H1 (cell line): ENCODE measurements at regions not wholly inside any gene's neighbourhood (a gene's known extent, or its start where the extent isn't known, plus 50 kb on each side); places are given as distances from the start of the nearest gene placed in this dataset.

Source experiments
- CTCF ChIA-PET: fragments of 300-600 bp; sonication (Branson Sonifier 250); formaldehyde crosslinking; loops from one replicate; lab custom pipeline; 2021; ENCODE audit not compliant: partially characterized antibody; lab: Charles Lee
- POLR2A ChIA-PET: fragments of 300-600 bp; sonication (Branson Sonifier 250); formaldehyde crosslinking; loops from one replicate; lab custom pipeline; 2021; ENCODE audit warnings: inconsistent platforms; ENCODE audit not compliant: partially characterized antibody; lab: Charles Lee
- DNase-seq, 2 experiments: peaks; one replicate each; pipeline versions ENCODE4 v3.0.0 to v3.0.0-alpha.2; 2010 to 2022; ENCODE audit warnings: low spot score in 2 of 2, low read depth in 1 of 2, mixed read lengths in 1 of 2
- FAIRE-seq: peaks from 2 replicates; lab custom pipeline; 2011; peaks lifted over from hg19 to GRCh38; lab: Jason Lieb, UNC
- H2AFZ ChIP-seq: 2 replicates; pipeline ENCODE4 v1.8.1; 2012; ENCODE audit warnings: low read length, inconsistent platforms
- H2AK5ac ChIP-seq: 2 replicates; pipeline ENCODE4 v1.6.1; 2013; ENCODE audit warnings: low read depth, low read length
- H2BK120ac ChIP-seq: replicated peaks from 2 replicates; pipeline ENCODE3; 2013; ENCODE audit warnings: low read depth, low read length, inconsistent platforms
- H2BK12ac ChIP-seq: 2 replicates; pipeline ENCODE4 v1.6.1; 2013; ENCODE audit warnings: low read depth, low read length
- H2BK15ac ChIP-seq: 2 replicates; pipeline ENCODE4 v1.6.1; 2013; ENCODE audit warnings: low read length
- H2BK20ac ChIP-seq: 2 replicates; pipeline ENCODE4 v1.6.1; 2013; ENCODE audit warnings: low read length
- H2BK5ac ChIP-seq: 2 replicates; pipeline ENCODE4 v1.6.1; 2013; ENCODE audit warnings: low read depth, low read length
- H3K14ac ChIP-seq: 2 replicates; pipeline ENCODE4 v1.6.1; 2013; ENCODE audit warnings: inconsistent platforms; ENCODE audit not compliant: insufficient read length
- H3K18ac ChIP-seq: 2 replicates; pipeline ENCODE4 v1.6.1; 2013; ENCODE audit warnings: low read length; ENCODE audit errors: extremely low read depth
- H3K23ac ChIP-seq: 2 replicates; pipeline ENCODE4 v1.6.1; 2013; ENCODE audit warnings: inconsistent platforms; ENCODE audit not compliant: insufficient read length
- H3K23me2 ChIP-seq: 2 replicates; pipeline ENCODE4 v1.6.1; 2013; ENCODE audit warnings: low read depth, low read length
- H3K27ac ChIP-seq: 2 replicates; pipeline ENCODE4 v1.6.1; 2011; ENCODE audit warnings: low read depth, low read length, inconsistent platforms
- H3K27me3 ChIP-seq, 4 experiments: replicated peaks in 1 of 4; 1 replicate in 1 of 4; 2 replicates in 3 of 4; pipeline versions ENCODE4 v1.6.1 to v1.8.1; 2011 to 2013; ENCODE audit warnings: low read length in 3 of 4, mild to moderate bottlenecking in 3 of 4, inconsistent platforms in 2 of 4, mixed read lengths in 2 of 4, moderate library complexity in 1 of 4; ENCODE audit not compliant: control insufficient read depth in 3 of 4, insufficient read depth in 3 of 4; ENCODE audit errors: extremely low read depth in 1 of 4
- H3K36me3 ChIP-seq, 4 experiments: 2 replicates each; pipeline versions ENCODE4 v1.6.1 to v1.8.1; 2011 to 2013; ENCODE audit warnings: mild to moderate bottlenecking in 4 of 4, low read length in 3 of 4, moderate library complexity in 2 of 4, control low read depth in 1 of 4, inconsistent platforms in 1 of 4; ENCODE audit not compliant: insufficient read depth in 4 of 4, control insufficient read depth in 2 of 4
- H3K4ac ChIP-seq: replicated peaks from 2 replicates; pipeline ENCODE3; 2013; ENCODE audit warnings: low read length, low read depth, mixed read lengths, inconsistent platforms; ENCODE audit not compliant: insufficient read length
- H3K4me1 ChIP-seq, 4 experiments: replicated peaks in 1 of 4; 1 replicate in 1 of 4; 2 replicates in 3 of 4; pipeline versions ENCODE4 v1.6.1 to v1.8.1; 2011 to 2013; ENCODE audit warnings: low read length in 3 of 4, inconsistent platforms in 2 of 4, mixed read lengths in 1 of 4; ENCODE audit not compliant: insufficient read depth in 4 of 4, control insufficient read depth in 3 of 4
- H3K4me2 ChIP-seq, 2 experiments: 2 replicates each; pipeline versions ENCODE4 v1.6.1 to v1.8.1; 2011 to 2013; ENCODE audit warnings: low read depth in 2 of 2, low read length in 2 of 2, control low read depth in 1 of 2, inconsistent platforms in 1 of 2, mild to moderate bottlenecking in 1 of 2; ENCODE audit not compliant: insufficient read depth in 1 of 2
- H3K4me3 ChIP-seq, 4 experiments: fragments of 200-600, 300-600 bp in 1 of 4; sonication (generic), shearing (Covaris generic), sonication (Bioruptor Twin) in 1 of 4; 2 replicates each; pipeline versions ENCODE4 v1.5.1 to v1.8.1; 2011 to 2016; ENCODE audit warnings: low read length in 4 of 4, low read depth in 3 of 4, control low read depth in 2 of 4, inconsistent platforms in 2 of 4, mild to moderate bottlenecking in 2 of 4, mixed read lengths in 1 of 4, moderate library complexity in 1 of 4; ENCODE audit not compliant: insufficient read depth in 2 of 4; ENCODE audit errors: extremely low read depth in 1 of 4
- H3K56ac ChIP-seq: replicated peaks from 2 replicates; pipeline ENCODE3; 2013; ENCODE audit warnings: low read depth, mild to moderate bottlenecking, mixed read lengths, low read length, inconsistent platforms; ENCODE audit not compliant: insufficient read length
- H3K79me1 ChIP-seq: 2 replicates; pipeline ENCODE4 v1.6.1; 2013; ENCODE audit warnings: low read depth, low read length, control low read depth
- H3K79me2 ChIP-seq, 2 experiments: 2 replicates each; pipeline versions ENCODE4 v1.6.1 to v1.8.1; 2012 to 2013; ENCODE audit warnings: low read length in 2 of 2, mild to moderate bottlenecking in 2 of 2, inconsistent platforms in 1 of 2; ENCODE audit not compliant: insufficient read depth in 2 of 2, control insufficient read depth in 1 of 2
- H3K9ac ChIP-seq, 4 experiments: replicated peaks in 1 of 4; 1 replicate in 1 of 4; 2 replicates in 3 of 4; pipeline versions ENCODE4 v1.6.1 to v1.8.1; 2011 to 2013; ENCODE audit warnings: low read depth in 3 of 4, low read length in 3 of 4, control low read depth in 2 of 4, mild to moderate bottlenecking in 2 of 4, moderate library complexity in 2 of 4, inconsistent platforms in 1 of 4; ENCODE audit errors: extremely low read depth in 1 of 4
- H3K9me3 ChIP-seq, 2 experiments: 2 replicates each; pipeline versions ENCODE4 v1.6.1 to v1.8.1; 2012 to 2013; ENCODE audit warnings: mild to moderate bottlenecking in 2 of 2, moderate library complexity in 2 of 2, control low read depth in 1 of 2, inconsistent platforms in 1 of 2, low read depth in 1 of 2, low read length in 1 of 2, mixed read lengths in 1 of 2; ENCODE audit not compliant: insufficient read depth in 2 of 2
- H4K20me1 ChIP-seq, 2 experiments: replicated peaks in 1 of 2; 2 replicates each; pipeline versions ENCODE3 to v1.8.1; 2011 to 2013; ENCODE audit warnings: inconsistent platforms in 2 of 2, low read length in 2 of 2, mild to moderate bottlenecking in 1 of 2; ENCODE audit not compliant: insufficient read depth in 2 of 2, control insufficient read depth in 1 of 2
- H4K5ac ChIP-seq: 2 replicates; pipeline ENCODE4 v1.6.1; 2013; ENCODE audit warnings: low read length, low read depth, mixed read lengths, inconsistent platforms; ENCODE audit not compliant: insufficient read length
- H4K8ac ChIP-seq: 2 replicates; pipeline ENCODE4 v1.8.0; 2013; ENCODE audit warnings: mild to moderate bottlenecking, moderate library complexity, low read length, inconsistent platforms; ENCODE audit not compliant: insufficient read depth; ENCODE audit errors: extremely low read depth
- H4K91ac ChIP-seq: replicated peaks from 2 replicates; pipeline ENCODE3; 2013; ENCODE audit warnings: low read length, mixed read lengths, inconsistent platforms; ENCODE audit not compliant: insufficient read length
- E2F6 ChIP-seq: IDR thresholded peaks from 2 replicates; pipeline ENCODE4 v1.6.1; 2012; ENCODE audit warnings: inconsistent platforms
- RBBP5 ChIP-seq: IDR thresholded peaks from 2 replicates; pipeline ENCODE4 v1.7.1; 2012; ENCODE audit warnings: low read depth, mild to moderate bottlenecking, inconsistent platforms, low read length, moderate library complexity, borderline replicate concordance
- WGBS, 2 experiments: shearing (Covaris generic) in 1 of 2; methylation state at CpG; one replicate each; pipeline versions ENCODE4 v1.1.6 to v1.1.7; 2013 to 2015; ENCODE audit warnings: low lambda C conversion rate in 2 of 2, mixed read lengths in 2 of 2, inconsistent platforms in 1 of 2, low coverage in 1 of 2, missing lambda C conversion rate in 1 of 2; ENCODE audit not compliant: insufficient replicate concordance in 2 of 2, insufficient coverage in 1 of 2, insufficient read length in 1 of 2; ENCODE audit errors: extremely low coverage in 1 of 2, missing lambda C conversion rate in 1 of 2; 5-methylcytosine and 5-hydroxymethylcytosine counted together
- TF ChIP-seq, protein P1 (sequence below), 3 experiments: IDR thresholded peaks; 1 replicate in 2 of 3; 2 replicates in 1 of 3; pipeline versions ENCODE4 v1.5.1 to v1.6.1; 2011; ENCODE audit warnings: low read length in 3 of 3, mild to moderate bottlenecking in 3 of 3, inconsistent platforms in 2 of 3, low read depth in 1 of 3, moderate library complexity in 1 of 3; ENCODE audit not compliant: insufficient read depth in 1 of 3; ENCODE audit errors: control extremely low read depth in 1 of 3

GRCh38 chr5:1648806-1649205, 125.0 kb upstream of the LPCAT1 start:
- H3K56ac ChIP-seq: no peak overlapping the region
- POLR2A ChIA-PET: no interaction called here
- H2BK120ac ChIP-seq: no peak overlapping the region
- peaks cover 0 to 8% (median 4%) of the 10 kb centered on the region in 4 experiments; a peak in 5 of 7 replicates for H3K4me1 ChIP-seq
- H4K8ac ChIP-seq: no peak overlapping the region
- H3K14ac ChIP-seq: no peak overlapping the region
- peaks cover 0 to 23% (median 21%) of the 10 kb centered on the region in 4 experiments; a peak in 6 of 7 replicates for H3K27me3 ChIP-seq
- H4K5ac ChIP-seq: no peak overlapping the region
- no peak overlapping the region for H2BK12ac ChIP-seq
- H3K23ac ChIP-seq: no peak overlapping the region
- H3K18ac ChIP-seq: no peak overlapping the region
- H3K9me3 ChIP-seq: no peaks in the 10 kb centered on the region
- no peak overlapping the region for H2AFZ ChIP-seq
- H3K4me3 ChIP-seq: no peak overlapping the region
- no peak overlapping the region for H2BK20ac ChIP-seq
- peaks cover 5% of the 10 kb centered on the region; the same call in 1 of the 2 replicates for H3K23me2 ChIP-seq
- no peaks in the 10 kb centered on the region for H3K79me2 ChIP-seq
- DNase-seq: no peak
- H2AK5ac ChIP-seq: no peak overlapping the region
- no peaks in the 10 kb centered on the region for H3K79me1 ChIP-seq
- CTCF ChIA-PET: no interaction called here
- H2BK5ac ChIP-seq: no peak overlapping the region
- no peak overlapping the region for H3K9ac ChIP-seq
- FAIRE-seq: no peak
- 88% methylated on average over 4 of the region's 4 CpGs; no CpG with 5 or more reads in 1 of the 2 experiments for WGBS, 2 experiments
- peaks cover 0 to 1% of the 10 kb centered on the region in 2 experiments for H4K20me1 ChIP-seq
- no peaks in the 10 kb centered on the region for H3K36me3 ChIP-seq
- no peak overlapping the region for H3K4ac ChIP-seq
- no peak overlapping the region for H4K91ac ChIP-seq
- no peak overlapping the region for H3K4me2 ChIP-seq
- H3K27ac ChIP-seq: no peak overlapping the region
- H2BK15ac ChIP-seq: no peak overlapping the region
- TF ChIP-seq RBBP5 (no peak), E2F6 (no peak)
- TF ChIP-seq, protein P1, sequence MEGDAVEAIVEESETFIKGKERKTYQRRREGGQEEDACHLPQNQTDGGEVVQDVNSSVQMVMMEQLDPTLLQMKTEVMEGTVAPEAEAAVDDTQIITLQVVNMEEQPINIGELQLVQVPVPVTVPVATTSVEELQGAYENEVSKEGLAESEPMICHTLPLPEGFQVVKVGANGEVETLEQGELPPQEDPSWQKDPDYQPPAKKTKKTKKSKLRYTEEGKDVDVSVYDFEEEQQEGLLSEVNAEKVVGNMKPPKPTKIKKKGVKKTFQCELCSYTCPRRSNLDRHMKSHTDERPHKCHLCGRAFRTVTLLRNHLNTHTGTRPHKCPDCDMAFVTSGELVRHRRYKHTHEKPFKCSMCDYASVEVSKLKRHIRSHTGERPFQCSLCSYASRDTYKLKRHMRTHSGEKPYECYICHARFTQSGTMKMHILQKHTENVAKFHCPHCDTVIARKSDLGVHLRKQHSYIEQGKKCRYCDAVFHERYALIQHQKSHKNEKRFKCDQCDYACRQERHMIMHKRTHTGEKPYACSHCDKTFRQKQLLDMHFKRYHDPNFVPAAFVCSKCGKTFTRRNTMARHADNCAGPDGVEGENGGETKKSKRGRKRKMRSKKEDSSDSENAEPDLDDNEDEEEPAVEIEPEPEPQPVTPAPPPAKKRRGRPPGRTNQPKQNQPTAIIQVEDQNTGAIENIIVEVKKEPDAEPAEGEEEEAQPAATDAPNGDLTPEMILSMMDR (IDR thresholded peaks at IDR 0.05; ENCODE audit: control extremely low read depth in 1 of 3, insufficient read depth in 1 of 3, low read depth in 1 of 3, low read length in 3 of 3): no peak
